PC-3 (cell line): ENCODE measurements at regions not wholly inside any gene's neighbourhood (a gene's known extent, or its start where the extent isn't known, plus 50 kb on each side); places are given as distances from the start of the nearest gene placed in this dataset.

ENCODE experiments used
- ATAC-seq: fragments of 200-7000 bp; cut with Tn5 transposase; 2 replicates; pipeline ENCODE4 v1.9.1; 2020; ENCODE audit warnings: mild to moderate bottlenecking, moderate library complexity
- BruUV-seq: library from RNA; stranded (reverse); fragments of 400-500 nt; replicated peaks from 2 replicates; lab custom pipeline; 2021; lab: Mats Ljungman, UMichigan
- CTCF ChIA-PET: fragments of 300-600 bp; sonication (Branson Sonifier 250); formaldehyde crosslinking; loops from one replicate; lab custom pipeline; 2022; ENCODE audit warnings: antibody characterized with exemption; lab: Charles Lee
- POLR2A ChIA-PET: fragments of 300-600 bp; sonication (Branson Sonifier 250); formaldehyde crosslinking; loops from one replicate; lab custom pipeline; 2022; ENCODE audit warnings: antibody characterized with exemption; ENCODE audit not compliant: unreplicated experiment; lab: Charles Lee
- DNase-seq: peaks from one replicate; pipeline ENCODE4 v3.0.0-alpha.2; 2015
- H2AFZ ChIP-seq: fragments of 300-600 bp; sonication (generic); 2 replicates; pipeline ENCODE4 v1.6.0; 2016; ENCODE audit warnings: antibody characterized with exemption, low read length
- H3F3A ChIP-seq: fragments of 300-600 bp; sonication (generic); one replicate; pipeline ENCODE4 v1.6.0; 2017; ENCODE audit warnings: antibody characterized with exemption, low read length, control low read depth, mild to moderate bottlenecking; ENCODE audit not compliant: unreplicated experiment
- H3K27ac ChIP-seq: fragments of 300-600 bp; sonication (generic); 2 replicates; pipeline ENCODE4 v1.5.1; 2016; ENCODE audit warnings: mild to moderate bottlenecking, low read length
- H3K27me3 ChIP-seq: fragments of 300-600 bp; sonication (generic); 2 replicates; pipeline ENCODE4 v1.6.1; 2016; ENCODE audit warnings: low read length, mixed read lengths
- H3K36me3 ChIP-seq: fragments of 300-600 bp; sonication (generic); 2 replicates; pipeline ENCODE4 v1.6.1; 2016; ENCODE audit warnings: low read depth, mixed run types, low read length, mixed read lengths
- H3K4me1 ChIP-seq: fragments of 300-600 bp; sonication (generic); 2 replicates; pipeline ENCODE4 v1.5.1; 2016; ENCODE audit warnings: low read length; ENCODE audit not compliant: insufficient read depth
- H3K4me2 ChIP-seq: fragments of 300-600 bp; sonication (generic); 2 replicates; pipeline ENCODE4 v1.6.0; 2016; ENCODE audit warnings: low read length
- H3K4me3 ChIP-seq: fragments of 300-600 bp; sonication (generic); 2 replicates; pipeline ENCODE4 v1.5.1; 2016; ENCODE audit warnings: mild to moderate bottlenecking, low read length, mixed read lengths
- H3K79me2 ChIP-seq: fragments of 300-600 bp; sonication (generic); 2 replicates; pipeline ENCODE4 v1.6.1; 2017; ENCODE audit warnings: low read length, mixed read lengths
- H3K9ac ChIP-seq: fragments of 300-600 bp; sonication (generic); 2 replicates; pipeline ENCODE4 v1.6.0; 2016; ENCODE audit warnings: mild to moderate bottlenecking, low read length
- H3K9me2 ChIP-seq: fragments of 300-600 bp; sonication (generic); replicated peaks from 2 replicates; pipeline ENCODE4 v1.6.1; 2016; ENCODE audit warnings: mixed run types, low read length, mixed read lengths
- H3K9me3 ChIP-seq: fragments of 300-600 bp; sonication (generic); 2 replicates; pipeline ENCODE4 v1.6.1; 2016; ENCODE audit warnings: low read length, mixed read lengths
- H4K20me1 ChIP-seq: fragments of 300-600 bp; sonication (generic); 2 replicates; pipeline ENCODE4 v1.6.1; 2016; ENCODE audit warnings: low read length, mixed read lengths
- EZH2 ChIP-seq: fragments of 300-600 bp; sonication (generic); IDR thresholded peaks from one replicate; pipeline ENCODE4 v1.6.1; 2017; ENCODE audit warnings: antibody characterized with exemption, mild to moderate bottlenecking, low read length; ENCODE audit not compliant: unreplicated experiment
- EZH2phosphoT487 ChIP-seq: fragments of 300-600 bp; sonication (generic); IDR thresholded peaks from 2 replicates; pipeline ENCODE4 v1.6.1; 2018; ENCODE audit warnings: mild to moderate bottlenecking, antibody characterized with exemption, low read length, borderline replicate concordance
- intact Hi-C: fragments of 100-400 bp; cut with micrococcal nuclease; formaldehyde crosslinking; loops from 2 replicates; pipeline ENCODE4 v1.9.0; 2023
- TF ChIP-seq, protein P1 (sequence below): fragments of 300-600 bp; sonication (generic); conservative IDR thresholded peaks from 2 replicates; pipeline ENCODE4 v1.5.1; 2017; ENCODE audit warnings: antibody characterized with exemption, low read depth, mild to moderate bottlenecking, low read length

DNA sequence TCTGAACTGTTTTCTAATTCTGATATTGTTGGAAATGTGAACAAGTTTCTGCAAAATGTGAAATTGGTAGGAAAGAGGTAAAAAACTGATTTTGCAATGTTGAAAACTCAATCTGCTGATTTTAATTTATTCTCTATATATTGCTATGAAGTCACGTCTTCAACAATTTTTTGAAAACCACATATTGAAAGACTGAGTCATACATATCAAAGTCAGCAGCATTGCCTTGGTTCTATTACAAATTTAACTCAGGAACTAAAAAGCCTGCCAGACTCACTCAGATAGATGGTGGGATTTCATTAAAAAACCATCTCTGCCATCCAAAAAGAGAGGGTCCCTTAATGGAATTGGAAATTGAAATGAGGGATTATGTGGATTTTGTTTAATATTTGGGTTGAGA is 351.4 kb downstream of the CNTN3 start:
- H3K4me2 ChIP-seq, result no peak overlapping the region
- H3K4me3 ChIP-seq, result no peak overlapping the region
- no peak for DNase-seq
- TF ChIP-seq, protein P1, sequence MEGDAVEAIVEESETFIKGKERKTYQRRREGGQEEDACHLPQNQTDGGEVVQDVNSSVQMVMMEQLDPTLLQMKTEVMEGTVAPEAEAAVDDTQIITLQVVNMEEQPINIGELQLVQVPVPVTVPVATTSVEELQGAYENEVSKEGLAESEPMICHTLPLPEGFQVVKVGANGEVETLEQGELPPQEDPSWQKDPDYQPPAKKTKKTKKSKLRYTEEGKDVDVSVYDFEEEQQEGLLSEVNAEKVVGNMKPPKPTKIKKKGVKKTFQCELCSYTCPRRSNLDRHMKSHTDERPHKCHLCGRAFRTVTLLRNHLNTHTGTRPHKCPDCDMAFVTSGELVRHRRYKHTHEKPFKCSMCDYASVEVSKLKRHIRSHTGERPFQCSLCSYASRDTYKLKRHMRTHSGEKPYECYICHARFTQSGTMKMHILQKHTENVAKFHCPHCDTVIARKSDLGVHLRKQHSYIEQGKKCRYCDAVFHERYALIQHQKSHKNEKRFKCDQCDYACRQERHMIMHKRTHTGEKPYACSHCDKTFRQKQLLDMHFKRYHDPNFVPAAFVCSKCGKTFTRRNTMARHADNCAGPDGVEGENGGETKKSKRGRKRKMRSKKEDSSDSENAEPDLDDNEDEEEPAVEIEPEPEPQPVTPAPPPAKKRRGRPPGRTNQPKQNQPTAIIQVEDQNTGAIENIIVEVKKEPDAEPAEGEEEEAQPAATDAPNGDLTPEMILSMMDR, result no peak
- TF ChIP-seq EZH2, result no peak
- no peak for TF ChIP-seq EZH2phosphoT487
- no peaks in the 10 kb centered on the region for H3K27me3 ChIP-seq
- H3K27ac ChIP-seq, result no peak overlapping the region
- intact Hi-C loops, result no loop called here
- H3F3A ChIP-seq, result no peaks in the 10 kb centered on the region
- H3K36me3 ChIP-seq, result no peaks in the 10 kb centered on the region
- no peaks in the 10 kb centered on the region for H3K79me2 ChIP-seq
- no peaks in the 10 kb centered on the region for H3K9me2 ChIP-seq
- no peak overlapping the region for H3K9ac ChIP-seq
- H3K4me1 ChIP-seq, result no peaks in the 10 kb centered on the region
- ATAC-seq, result no peak
- ChIA-PET CTCF (no interaction called here), POLR2A (no interaction called here)
- peaks cover 31% of the 10 kb centered on the region; the same call in 1 of the 2 replicates for H3K9me3 ChIP-seq
- no peak overlapping the region for H2AFZ ChIP-seq
- H4K20me1 ChIP-seq, result no peaks in the 10 kb centered on the region
- BruUV-seq, result no TSS peak

DNA sequence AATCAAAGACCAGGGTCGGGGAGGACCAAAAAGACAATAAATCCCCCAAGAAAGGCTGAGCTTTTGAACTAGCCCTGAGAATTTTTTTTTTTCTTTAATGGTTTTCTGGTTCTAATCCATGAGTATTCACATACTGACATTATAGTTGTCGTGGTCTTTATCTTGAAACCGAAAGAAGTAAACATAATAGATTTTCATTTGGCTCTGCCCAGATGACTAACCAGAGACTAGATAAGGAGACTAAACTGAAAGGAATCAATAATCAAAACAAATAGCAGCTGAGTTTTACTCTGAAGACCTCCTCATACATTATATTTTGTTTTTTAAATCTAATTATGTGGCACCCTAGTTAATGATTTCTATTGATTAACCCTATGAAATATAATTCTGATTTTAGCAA is 381.4 kb downstream of the CNTN3 start:
- Histone ChIP-seq H4K20me1 (no peaks in the 10 kb centered on the region), H3K36me3 (no peaks in the 10 kb centered on the region), H3K9me2 (no peaks in the 10 kb centered on the region), H3K4me2 (no peak overlapping the region), H3K27ac (no peak overlapping the region), H3K4me1 (no peaks in the 10 kb centered on the region), H3K79me2 (no peaks in the 10 kb centered on the region), H2AFZ (no peak overlapping the region), H3F3A (no peaks in the 10 kb centered on the region), H3K9me3 (peaks cover 29% of the 10 kb centered on the region; the same call in 1 of the 2 replicates), H3K9ac (no peak overlapping the region), H3K27me3 (no peaks in the 10 kb centered on the region), H3K4me3 (no peak overlapping the region)
- intact Hi-C loops, result no loop called here
- ChIA-PET POLR2A (no interaction called here), CTCF (no interaction called here)
- no peak for DNase-seq
- no peak for ATAC-seq
- TF ChIP-seq EZH2 (no peak), EZH2phosphoT487 (no peak)
- TF ChIP-seq, protein P1, result no peak
- BruUV-seq, result no TSS peak

DNA sequence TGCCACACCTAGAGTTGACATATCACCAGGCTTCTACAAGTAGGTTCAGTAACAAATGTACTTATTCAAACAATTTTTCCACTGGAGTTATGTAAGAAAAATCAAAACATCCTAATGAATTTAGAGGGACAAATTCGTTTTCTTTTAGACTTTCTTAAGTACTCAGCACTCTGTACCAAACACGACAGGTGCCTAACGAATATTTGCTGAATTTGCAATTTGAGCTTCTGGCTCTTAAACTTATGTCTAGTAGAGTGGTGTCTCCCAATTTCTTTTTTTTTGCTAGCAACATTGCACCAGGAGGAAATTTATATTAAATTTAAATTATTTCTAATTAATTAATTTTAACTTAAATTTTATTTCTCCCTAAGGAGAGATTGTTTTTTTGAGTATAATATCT is 397.0 kb downstream of the CNTN3 start:
- no peak for TF ChIP-seq EZH2phosphoT487
- no peak for TF ChIP-seq EZH2
- TF ChIP-seq, protein P1, result no peak
- intact Hi-C loops, result no loop called here
- Histone ChIP-seq H3K4me2 (no peak overlapping the region), H4K20me1 (no peaks in the 10 kb centered on the region), H3K4me3 (no peak overlapping the region), H2AFZ (no peak overlapping the region), H3K27ac (no peak overlapping the region), H3K9me2 (no peaks in the 10 kb centered on the region), H3K79me2 (no peaks in the 10 kb centered on the region), H3K27me3 (no peaks in the 10 kb centered on the region), H3K9ac (no peak overlapping the region), H3K4me1 (no peaks in the 10 kb centered on the region), H3F3A (no peaks in the 10 kb centered on the region), H3K9me3 (peaks cover 31% of the 10 kb centered on the region), H3K36me3 (no peaks in the 10 kb centered on the region)
- ATAC-seq (no peak), DNase-seq (no peak)
- no TSS peak for BruUV-seq
- CTCF ChIA-PET, result no interaction called here
- POLR2A ChIA-PET, result no interaction called here
